Embryonic facial prominence (tissue), 1 donor: ENCODE measurements at regions not wholly inside any gene's neighbourhood (a gene's known extent, or its start where the extent isn't known, plus 50 kb on each side); places are given as distances from the start of the nearest gene placed in this dataset.
"Not testable (repeated sequence)": the region's sequence is repeated elsewhere in the genome, so short reads cannot be mapped to it uniquely, and the experiment has no call there.

Experiments
- DNase-seq: peaks from one replicate; pipeline ENCODE4 v3.0.0-alpha.2; 2016; ENCODE audit errors: extremely low spot score

- not testable (repeated sequence) for DNase-seq
Measured at GRCh38 chr4:8717470-8717869, 124.9 kb downstream of the CPZ start.

GRCh38 chr4:8710946-8711345 lies 118.4 kb downstream of the CPZ start:
- DNase-seq = no peak

- no peak for DNase-seq
Measured at GRCh38 chr4:8710416-8710815, 117.9 kb downstream of the CPZ start.

GRCh38 chr4:8709729-8710360 lies 117.3 kb downstream of the CPZ start:
- no peak for DNase-seq

- no peak for DNase-seq
Measured at GRCh38 chr4:8709050-8709728, 116.6 kb downstream of the CPZ start.

GRCh38 chr4:8708401-8709021 lies 115.9 kb downstream of the CPZ start:
- no peak for DNase-seq

GRCh38 chr4:8707045-8707781 lies 114.6 kb downstream of the CPZ start:
- DNase-seq = no peak

GRCh38 chr4:8706216-8707044 lies 113.9 kb downstream of the CPZ start:
- no peak for DNase-seq

GRCh38 chr4:8705161-8706145 lies 112.9 kb downstream of the CPZ start:
- DNase-seq = no peak

- DNase-seq = no peak
Measured at GRCh38 chr4:8704632-8705031, 112.1 kb downstream of the CPZ start.

- DNase-seq = no peak
Measured at GRCh38 chr4:8703857-8704495, 111.4 kb downstream of the CPZ start.

- DNase-seq = no peak
Measured at GRCh38 chr4:8703401-8703696, 110.8 kb downstream of the CPZ start.

GRCh38 chr4:8702516-8703400 lies 110.2 kb downstream of the CPZ start:
- DNase-seq = no peak

- no peak for DNase-seq
Measured at GRCh38 chr4:8702020-8702495, 109.5 kb downstream of the CPZ start.

GRCh38 chr4:8701126-8702019 lies 108.8 kb downstream of the CPZ start:
- DNase-seq = no peak

GRCh38 chr4:8700531-8700930 lies 108.0 kb downstream of the CPZ start:
- peak; percentile 10 for DNase-seq

GRCh38 chr4:8699479-8700145 lies 107.0 kb downstream of the CPZ start:
- DNase-seq = no peak

- DNase-seq = no peak
Measured at GRCh38 chr4:8699063-8699385, 106.5 kb downstream of the CPZ start.
